ENCODE measurements at regions not wholly inside any gene's neighbourhood (a gene's known extent, or its start where the extent isn't known, plus 50 kb on each side); places are given as distances from the start of the nearest gene placed in this dataset.

- no peak for TF ChIP-seq CTCF (conservative IDR thresholded peaks at IDR 0.05; ENCODE audit: low read depth, low read length)
- no peak overlapping the region for H3K4me3 ChIP-seq (ENCODE audit: low read length)
- no peak for DNase-seq (ENCODE audit: low read depth)
Measured at GRCh38 chr5:57845025-57845424, 362.4 kb upstream of the ACTBL2 start.

GRCh38 chr5:57844410-57844809, 361.8 kb upstream of the ACTBL2 start:
- no peak for DNase-seq (ENCODE audit: low read depth)
- TF ChIP-seq CTCF (conservative IDR thresholded peaks at IDR 0.05; ENCODE audit: low read depth, low read length), result no peak
- no peak overlapping the region for H3K4me3 ChIP-seq (ENCODE audit: low read length)

- no peak for TF ChIP-seq CTCF (conservative IDR thresholded peaks at IDR 0.05; ENCODE audit: low read depth, low read length)
- DNase-seq (ENCODE audit: low read depth), result peak; percentile 90
- no peak overlapping the region for H3K4me3 ChIP-seq (ENCODE audit: low read length)
Measured at GRCh38 chr5:57843059-57843367, 360.4 kb upstream of the ACTBL2 start.

GRCh38 chr5:57842364-57843058, 359.9 kb upstream of the ACTBL2 start:
- no peak for TF ChIP-seq CTCF (conservative IDR thresholded peaks at IDR 0.05; ENCODE audit: low read depth, low read length)
- DNase-seq (ENCODE audit: low read depth), result no peak
- no peak overlapping the region for H3K4me3 ChIP-seq (ENCODE audit: low read length)

GRCh38 chr5:57841676-57842363, 359.2 kb upstream of the ACTBL2 start:
- no peak overlapping the region for H3K4me3 ChIP-seq (ENCODE audit: low read length)
- no peak for TF ChIP-seq CTCF (conservative IDR thresholded peaks at IDR 0.05; ENCODE audit: low read depth, low read length)
- peak; percentile 90 for DNase-seq (ENCODE audit: low read depth)

GRCh38 chr5:57839437-57840079, 356.9 kb upstream of the ACTBL2 start:
- DNase-seq (ENCODE audit: low read depth), result no peak
- no peak for TF ChIP-seq CTCF (conservative IDR thresholded peaks at IDR 0.05; ENCODE audit: low read depth, low read length)
- no peak overlapping the region for H3K4me3 ChIP-seq (ENCODE audit: low read length)

GRCh38 chr5:57839025-57839424, 356.4 kb upstream of the ACTBL2 start:
- no peak overlapping the region for H3K4me3 ChIP-seq (ENCODE audit: low read length)
- no peak for TF ChIP-seq CTCF (conservative IDR thresholded peaks at IDR 0.05; ENCODE audit: low read depth, low read length)
- no peak for DNase-seq (ENCODE audit: low read depth)

Measured in retinal pigment epithelial cell (primary cell).